ENCODE measurements at regions not wholly inside any gene's neighbourhood (a gene's known extent, or its start where the extent isn't known, plus 50 kb on each side); places are given as distances from the start of the nearest gene placed in this dataset.

- TF ChIP-seq MLLT1 (IDR thresholded peaks at IDR 0.05): no peak
Observed at GRCh38 chr1:57761628-57762027, 337.8 kb upstream of the DAB1 start (continued).

GRCh38 chr1:57752843-57753242 is 329.0 kb upstream of the DAB1 start:
- RAD21 ChIA-PET (ENCODE audit: unreplicated experiment): no interaction called here
- Histone ChIP-seq H3K9me3 (replicated peaks; ENCODE audit: control insufficient read depth, insufficient read depth, low read length) (no peaks in the 10 kb centered on the region), H3K4me2 (ENCODE audit: control insufficient read depth, insufficient read depth) (no peak overlapping the region), H2AFZ (ENCODE audit: control insufficient read depth, low read depth, low read length) (no peak overlapping the region), H3K79me2 (ENCODE audit: control insufficient read depth, insufficient read depth, low read length) (no peaks in the 10 kb centered on the region), H3K4me1 (ENCODE audit: control insufficient read depth, insufficient read depth, low read length) (no peaks in the 10 kb centered on the region), H3K36me3 (ENCODE audit: control insufficient read depth in 2 of 2, insufficient read depth in 2 of 2, low read length in 1 of 2) (no peaks in the 10 kb centered on the region), H3K9ac (ENCODE audit: control insufficient read depth, insufficient read depth, low read length) (no peak overlapping the region), H4K20me1 (ENCODE audit: control insufficient read depth, insufficient read depth) (no peaks in the 10 kb centered on the region), H3K27ac (ENCODE audit: control insufficient read depth, insufficient read depth) (no peak overlapping the region), H3K4me3 (no peak overlapping the region), H3K27me3 (replicated peaks in 1 of 2; ENCODE audit: control insufficient read depth in 2 of 2, insufficient read depth in 2 of 2, low read length in 1 of 2) (no peaks in the 10 kb centered on the region; a peak in 1 of 4 replicates)
- DNase-seq (ENCODE audit: low read depth, low spot score) (no peak), ATAC-seq (no peak), FAIRE-seq (no peak)
- POLR2A ChIA-PET: no interaction called here
- intact Hi-C loops (cut with micrococcal nuclease; ENCODE audit: unreplicated experiment): no loop called here
- SMC1A ChIA-PET (ENCODE audit: uncharacterized antibody, unreplicated experiment): no interaction called here
- TF ChIP-seq IRF3 (IDR thresholded peaks at IDR 0.05): no peak
- TF ChIP-seq SP1 (IDR thresholded peaks at IDR 0.05; ENCODE audit: low read depth, low read length): no peak
- TF ChIP-seq POU2F2 (IDR thresholded peaks at IDR 0.05; ENCODE audit: borderline replicate concordance, low read depth, low read length): no peak
- TF ChIP-seq RBBP5 (conservative IDR thresholded peaks at IDR 0.05): no peak
- no peak for TF ChIP-seq MTA2 (IDR thresholded peaks at IDR 0.05; ENCODE audit: low read depth)
- TF ChIP-seq MYC (IDR thresholded peaks at IDR 0.05; ENCODE audit: insufficient read depth, insufficient read length, insufficient replicate concordance, low read length, severe bottlenecking): no peak
- TF ChIP-seq EGR1 (IDR thresholded peaks at IDR 0.05; ENCODE audit: borderline replicate concordance in 1 of 2, low read depth in 2 of 2, low read length in 2 of 2): no peak
- TF ChIP-seq NFYA (IDR thresholded peaks at IDR 0.05; ENCODE audit: borderline replicate concordance, low read depth, low read length): no peak
- WGBS (ENCODE audit: insufficient coverage, insufficient replicate concordance, low lambda C conversion rate, missing lambda C conversion rate): 6% methylated on average over 1 of the region's 1 CpG
- CTCF ChIA-PET: no interaction called here
- in situ Hi-C loops (cut with MboI): no loop called here
- no TSS peak for BruUV-seq (replicated peaks)

Measured in GM12878 (cell line).